ENCODE measurements at regions not wholly inside any gene's neighbourhood (a gene's known extent, or its start where the extent isn't known, plus 50 kb on each side); places are given as distances from the start of the nearest gene placed in this dataset.
"Not testable (repeated sequence)": the region's sequence is repeated elsewhere in the genome, so short reads cannot be mapped to it uniquely, and the experiment has no call there.

DNA sequence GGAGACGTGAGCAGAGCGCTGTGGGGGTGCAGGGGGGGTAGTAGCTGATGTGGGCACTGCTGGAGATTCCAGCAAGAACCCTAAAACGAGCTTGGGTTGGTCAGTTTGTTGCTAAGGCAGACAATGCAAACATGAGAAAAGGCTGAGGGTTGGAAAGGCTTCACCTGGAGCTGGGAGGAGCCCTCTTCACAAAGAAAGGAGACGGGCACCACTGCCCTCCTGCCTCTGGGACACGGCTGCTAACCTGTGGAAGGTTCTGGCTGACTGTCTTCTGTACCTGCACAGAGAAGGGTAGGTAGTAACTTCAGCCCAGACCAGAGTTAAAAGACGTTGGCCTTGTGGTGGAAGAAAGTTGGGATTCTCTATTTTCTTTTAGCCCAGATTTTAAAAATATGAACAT is 108.7 kb downstream of the SUCLA2 start:
- DNase-seq = no peak

DNA sequence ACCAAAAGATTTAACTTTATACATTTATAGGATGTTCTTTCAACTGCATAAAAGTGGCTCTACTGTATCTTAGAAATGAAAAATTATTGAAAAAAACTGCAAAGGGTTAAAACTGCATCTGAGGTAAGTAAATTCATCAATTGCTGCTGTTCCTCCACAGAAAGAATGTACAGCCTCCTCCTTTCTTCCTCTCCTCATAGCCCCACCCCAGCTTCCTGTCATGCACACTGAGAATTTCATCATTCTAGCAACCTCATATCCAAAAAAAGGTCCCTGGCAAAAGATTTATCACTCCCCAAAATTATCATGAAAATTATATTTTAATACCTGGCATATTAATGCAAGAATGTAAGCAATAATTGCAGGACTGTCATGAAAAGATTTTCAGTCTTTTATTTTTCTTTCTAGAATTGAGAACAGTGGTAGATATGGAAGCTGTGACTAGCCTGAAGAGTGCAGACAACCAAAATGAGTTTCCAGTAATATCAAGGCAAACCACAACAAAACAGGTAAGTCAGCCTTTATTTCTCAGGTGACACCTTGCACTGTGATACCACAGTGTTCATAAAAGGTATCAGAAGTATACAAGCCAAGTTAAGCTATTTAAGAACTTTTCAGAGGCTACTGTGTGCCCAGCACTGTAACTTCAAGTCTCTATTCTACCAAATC is 110.8 kb downstream of the SUCLA2 start:
- no peak for DNase-seq

DNA sequence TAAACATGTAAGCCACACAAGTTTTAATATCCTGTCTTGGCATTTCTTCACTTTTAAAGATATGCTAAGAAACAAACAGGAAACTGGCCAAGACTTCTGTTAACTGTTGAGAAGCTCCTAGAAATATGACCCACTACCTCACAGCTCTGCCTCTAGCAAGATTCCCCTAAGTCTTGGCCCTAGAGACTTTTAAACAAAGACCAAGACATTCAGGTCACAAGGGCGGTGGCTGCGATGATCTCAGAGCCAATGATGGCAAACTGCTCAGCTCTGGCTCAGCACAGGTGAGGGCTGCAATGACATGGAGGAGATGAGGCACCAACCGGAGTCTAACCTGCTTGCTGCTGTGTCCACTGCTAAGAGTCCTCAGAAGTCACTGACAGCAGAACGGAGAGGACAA is 114.8 kb downstream of the SUCLA2 start:
- no peak for DNase-seq

DNA sequence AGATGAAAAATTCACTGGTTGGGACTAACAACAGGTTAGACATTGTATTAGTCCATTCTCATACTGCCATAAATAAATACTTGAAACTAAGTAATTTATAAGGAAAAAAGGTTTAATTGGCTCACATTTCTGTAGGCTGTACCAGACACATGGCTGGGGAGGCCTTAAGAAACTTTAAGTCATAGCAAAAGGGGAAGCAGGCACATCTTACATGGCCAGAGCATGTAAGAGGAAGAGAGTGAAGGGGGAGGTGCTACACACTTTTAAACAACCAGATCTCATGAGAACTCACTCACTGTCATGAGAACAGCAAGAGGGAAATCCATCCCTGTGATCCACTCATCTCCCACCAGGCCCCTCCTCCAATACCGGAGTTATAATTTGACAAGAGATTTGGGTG is 125.9 kb downstream of the SUCLA2 start:
- no peak for DNase-seq

DNA sequence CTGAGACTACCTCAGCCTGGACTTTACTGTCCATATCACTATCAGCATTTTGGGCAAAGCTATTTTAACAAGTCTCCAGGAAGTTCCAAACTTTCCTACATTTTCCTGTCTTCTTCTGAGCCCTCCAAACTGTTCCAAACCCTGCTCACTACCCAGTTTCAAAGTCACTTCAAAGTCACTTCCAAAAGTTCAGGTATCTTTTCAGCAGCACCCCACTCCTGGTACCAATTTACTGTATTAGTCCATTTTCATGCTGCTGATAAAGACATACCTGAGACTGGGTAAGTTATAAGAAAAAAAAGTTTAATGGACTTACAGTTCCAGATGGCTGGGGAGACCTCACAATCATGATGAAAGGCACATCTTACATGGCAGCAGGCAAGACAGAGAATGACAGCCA is 127.1 kb downstream of the SUCLA2 start:
- DNase-seq = not testable (repeated sequence)

DNA sequence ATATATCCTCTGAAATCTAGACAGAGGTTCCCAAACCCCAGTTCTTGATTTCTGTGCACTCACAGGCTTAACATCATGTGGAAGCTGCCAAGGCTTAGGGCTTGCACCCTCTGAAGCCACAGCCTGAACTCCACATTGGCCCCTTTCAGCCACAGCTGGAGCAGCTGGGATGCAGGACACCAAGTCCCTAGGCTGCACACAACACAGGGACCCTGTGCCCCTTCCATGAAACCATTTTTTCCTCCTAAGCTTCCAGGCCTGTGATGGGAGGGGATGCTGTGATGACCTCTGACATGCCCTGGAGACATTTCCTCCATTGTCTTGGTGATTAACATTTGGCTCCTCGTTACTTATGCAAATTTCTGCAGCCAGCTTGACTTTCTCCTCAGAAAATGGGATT is 127.8 kb downstream of the SUCLA2 start:
- not testable (repeated sequence) for DNase-seq

DNA sequence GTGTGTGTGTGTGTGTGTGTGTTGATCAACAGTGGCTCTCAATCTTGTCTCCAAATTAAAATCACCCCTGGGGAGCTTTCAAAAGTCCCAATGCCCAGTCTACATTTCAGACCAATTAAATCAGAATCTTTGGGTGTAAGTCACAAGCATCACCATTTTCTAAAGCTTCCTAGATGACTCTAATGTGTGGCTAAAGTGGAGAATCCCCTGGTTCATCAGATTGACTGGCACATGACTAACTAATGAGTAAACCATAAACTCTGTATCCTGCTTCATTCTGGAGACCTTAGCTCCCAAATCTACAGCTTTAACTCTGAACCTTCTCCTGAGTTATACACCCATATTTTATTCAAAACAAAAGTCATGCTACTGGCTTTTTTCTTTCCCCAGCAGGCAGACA is 131.3 kb downstream of the SUCLA2 start:
- DNase-seq = no peak

DNA sequence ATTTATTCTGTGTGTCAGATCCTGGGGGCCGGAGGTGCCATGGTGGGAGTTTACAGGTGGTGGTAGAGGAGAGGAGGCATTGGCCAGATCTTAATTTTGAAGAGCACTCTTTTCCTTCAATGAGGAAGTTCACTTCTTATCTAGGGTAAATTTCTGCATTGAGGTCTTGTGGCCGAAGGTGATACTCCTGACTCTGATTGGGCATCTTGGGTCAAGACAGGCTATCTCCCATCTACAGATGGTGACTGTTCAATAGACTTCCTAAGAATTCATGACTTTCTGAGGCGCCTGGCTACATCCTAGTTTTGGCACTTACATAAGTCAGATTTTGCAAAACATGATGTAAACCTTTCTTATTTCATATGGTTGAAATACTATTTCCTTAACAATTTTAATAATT is 135.2 kb downstream of the SUCLA2 start:
- no peak for DNase-seq

DNA sequence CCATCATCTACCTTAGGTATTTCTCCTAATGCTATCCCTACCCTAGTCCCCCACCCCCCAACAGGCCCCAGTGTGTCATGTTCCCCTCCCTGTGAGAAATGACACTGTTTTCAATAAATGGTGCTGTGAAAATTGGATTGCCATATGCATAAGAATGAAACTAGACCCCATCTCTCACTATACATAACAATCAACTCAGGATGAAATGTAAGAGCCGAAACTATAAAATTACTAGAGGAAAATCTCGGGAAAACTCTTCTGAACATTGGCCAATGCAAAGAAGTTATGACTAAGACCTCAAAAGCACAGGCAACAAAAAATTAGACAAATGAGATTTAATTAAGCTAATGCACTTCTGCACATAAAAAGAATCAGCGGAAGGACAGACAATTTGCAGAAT is 138.2 kb downstream of the SUCLA2 start:
- no peak for DNase-seq

DNA sequence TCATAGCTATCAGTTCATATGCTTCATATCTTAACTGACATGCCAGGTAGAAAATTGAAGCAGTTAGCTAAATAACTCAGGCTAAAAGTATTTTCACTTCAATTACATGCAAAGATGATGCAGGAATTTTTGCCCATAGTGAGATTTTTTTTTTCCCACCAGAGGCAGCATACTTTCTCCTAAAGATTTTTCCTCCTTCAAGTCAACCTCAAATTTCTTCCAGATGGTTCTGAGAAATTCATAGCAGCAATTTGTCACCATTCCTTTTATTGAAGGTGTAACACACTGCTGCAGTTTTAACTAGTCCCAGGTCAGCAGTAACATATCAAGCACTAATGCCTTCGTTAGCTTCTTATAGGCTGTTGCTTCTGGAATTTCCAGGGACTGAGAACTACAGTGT is 141.9 kb downstream of the SUCLA2 start:
- no peak for DNase-seq

DNA sequence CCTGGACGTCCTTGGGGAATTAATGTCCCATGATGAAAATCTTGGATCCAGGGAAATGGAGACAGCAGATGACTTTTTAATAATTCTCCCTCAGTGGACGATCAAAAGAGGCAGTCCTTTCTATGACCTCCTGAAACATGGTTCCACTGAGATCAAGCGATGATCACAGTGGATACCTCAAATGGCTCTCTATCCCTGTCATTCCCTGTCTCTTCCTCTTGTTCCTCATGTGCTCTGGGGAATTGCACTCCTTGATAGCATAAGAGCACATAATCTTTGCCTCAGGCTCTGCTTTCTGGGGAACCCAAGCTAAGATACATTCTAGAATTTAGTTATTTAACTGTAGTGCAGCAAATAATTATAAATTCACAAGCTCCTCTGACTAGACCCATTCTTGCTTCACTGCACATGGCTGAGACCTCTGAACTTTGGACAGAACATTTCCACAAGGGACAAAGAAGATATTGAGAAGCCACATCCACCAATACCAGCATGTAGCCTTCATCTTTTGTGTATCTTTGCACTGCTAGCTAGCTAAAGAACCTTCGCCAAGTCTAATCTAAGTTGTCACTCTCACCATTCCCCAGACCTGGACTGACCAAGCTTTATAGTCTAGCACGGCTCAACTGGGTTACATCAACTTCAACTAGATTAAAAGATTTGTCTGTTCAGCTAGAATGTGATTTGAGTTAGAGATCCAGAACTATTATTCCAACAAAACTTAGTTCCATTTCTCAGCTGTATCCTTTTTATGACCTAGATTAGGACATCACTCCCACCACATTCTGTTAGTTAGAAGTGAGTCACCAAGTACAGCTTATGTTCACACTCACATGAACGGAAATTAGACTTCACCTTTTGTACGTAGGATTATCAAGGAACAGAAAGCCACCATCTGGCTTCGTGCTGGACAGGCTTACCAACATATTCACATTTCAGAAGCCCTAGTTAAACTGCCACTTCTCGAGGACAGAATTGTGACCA is 142.7 kb downstream of the SUCLA2 start:
- DNase-seq = no peak

DNA sequence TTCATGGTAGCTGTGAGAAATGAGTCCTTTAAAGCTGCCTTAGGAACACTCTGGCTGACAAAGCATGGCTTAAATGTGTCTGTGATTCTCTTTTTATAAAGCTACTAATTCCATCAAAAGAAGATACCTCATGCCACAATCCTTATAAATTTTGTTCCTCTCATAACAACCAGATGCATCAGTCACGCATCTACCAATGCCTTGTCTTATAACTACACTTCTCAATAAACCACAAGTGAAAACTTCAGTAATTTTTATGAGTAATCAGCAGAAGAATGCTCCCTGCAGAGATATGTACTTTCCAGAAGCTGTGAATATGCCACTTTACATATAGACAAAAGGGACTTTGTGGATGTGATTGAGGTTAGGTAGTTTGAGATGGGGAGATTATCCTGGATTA is 147.8 kb downstream of the SUCLA2 start:
- no peak for DNase-seq

DNA sequence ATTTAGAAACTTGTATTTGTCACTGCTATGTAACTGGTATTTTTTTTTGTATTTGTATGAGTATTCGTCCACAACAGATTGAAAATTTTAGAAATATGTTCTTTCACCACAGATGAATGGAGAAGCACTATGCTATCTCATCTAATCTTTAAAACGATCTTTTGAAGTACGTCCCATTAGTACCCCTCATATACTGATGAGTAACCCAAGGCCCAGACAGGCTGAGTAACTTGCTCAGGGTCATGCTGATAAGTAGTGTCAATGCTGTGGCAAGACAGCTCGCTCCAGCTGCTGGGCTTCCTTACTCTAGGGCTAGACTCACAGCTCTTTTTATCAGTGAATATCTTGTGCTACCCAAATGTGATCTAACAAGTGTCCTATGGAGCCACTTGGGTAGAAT is 154.2 kb downstream of the SUCLA2 start:
- no peak for DNase-seq

DNA sequence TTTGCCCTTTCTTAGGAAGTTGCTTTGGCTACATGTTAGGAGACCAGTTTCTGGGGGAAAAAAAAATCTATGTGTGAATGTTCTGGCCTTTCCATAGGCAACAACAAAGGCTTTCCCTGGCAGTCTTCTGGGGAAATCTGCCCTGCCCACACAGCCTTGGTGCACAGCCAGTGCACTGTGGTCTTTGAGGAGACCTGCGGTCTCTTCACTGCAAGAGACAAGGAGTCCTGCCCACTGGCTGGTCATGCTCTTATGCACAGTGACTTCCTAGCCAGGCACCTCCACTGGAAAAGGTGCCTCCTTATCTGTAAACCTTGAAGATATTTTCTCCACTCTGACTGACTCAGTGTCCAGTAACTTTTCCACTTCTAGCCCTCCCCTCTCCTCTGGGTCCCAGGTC is 155.1 kb downstream of the SUCLA2 start:
- no peak for DNase-seq

DNA sequence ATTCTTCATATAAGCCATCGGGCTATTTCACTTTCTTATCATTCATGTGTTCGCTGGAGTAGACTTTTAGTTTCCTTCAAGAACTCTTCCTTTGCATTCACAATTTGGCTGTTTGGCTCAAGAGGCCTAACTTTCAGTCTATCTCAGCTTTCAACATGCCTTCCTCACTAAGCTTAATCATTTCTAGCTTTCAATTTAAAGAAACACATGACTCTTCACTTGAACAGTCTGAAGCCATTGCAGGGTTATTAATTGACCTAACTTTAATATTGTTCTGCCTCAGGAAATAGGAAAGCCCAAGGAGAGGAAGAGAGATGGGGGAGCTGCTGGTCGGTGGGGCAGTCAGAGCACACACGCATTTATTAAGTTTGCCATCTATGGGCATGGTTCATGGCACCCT is 158.1 kb downstream of the SUCLA2 start:
- no peak for DNase-seq

DNA sequence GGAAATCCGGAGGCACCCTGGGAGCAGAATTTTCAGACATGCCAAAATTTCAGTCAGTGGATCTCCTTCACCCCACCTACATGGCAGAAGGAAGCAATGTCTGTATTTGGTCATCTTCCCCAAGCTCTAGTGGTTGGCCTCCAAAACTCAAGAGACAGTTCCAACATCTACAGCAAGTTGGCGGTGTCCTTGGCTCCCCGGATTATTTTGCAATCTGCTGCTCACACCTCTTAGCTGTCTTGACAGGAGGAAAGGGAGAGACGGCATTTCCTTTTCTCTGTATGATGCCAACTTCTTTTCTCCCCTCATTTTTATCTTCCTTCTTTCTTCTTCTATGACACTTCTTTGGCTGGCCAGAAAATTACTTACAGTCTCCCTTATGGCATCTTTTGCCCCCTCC is 159.9 kb downstream of the SUCLA2 start:
- no peak for DNase-seq

DNA sequence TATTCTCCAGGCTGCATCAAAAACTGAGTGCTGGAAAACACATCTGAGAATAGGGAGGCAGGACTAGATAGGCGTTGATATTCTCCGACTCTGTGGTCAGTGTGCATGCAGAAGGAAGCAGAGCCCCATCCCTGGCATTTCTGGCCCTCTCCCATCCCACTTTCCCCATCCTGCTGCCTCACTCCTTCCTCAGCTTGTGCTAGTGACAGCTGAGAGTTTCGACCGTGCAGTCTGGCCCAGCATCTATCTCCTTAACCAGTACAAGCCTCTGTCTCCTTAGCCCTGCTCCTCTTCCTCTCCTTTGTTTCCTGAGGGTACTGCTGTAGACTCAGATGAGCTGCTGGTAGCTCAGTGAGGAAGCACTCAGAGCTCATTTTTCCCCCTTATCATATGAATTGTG is 163.2 kb downstream of the SUCLA2 start:
- DNase-seq = no peak

DNA sequence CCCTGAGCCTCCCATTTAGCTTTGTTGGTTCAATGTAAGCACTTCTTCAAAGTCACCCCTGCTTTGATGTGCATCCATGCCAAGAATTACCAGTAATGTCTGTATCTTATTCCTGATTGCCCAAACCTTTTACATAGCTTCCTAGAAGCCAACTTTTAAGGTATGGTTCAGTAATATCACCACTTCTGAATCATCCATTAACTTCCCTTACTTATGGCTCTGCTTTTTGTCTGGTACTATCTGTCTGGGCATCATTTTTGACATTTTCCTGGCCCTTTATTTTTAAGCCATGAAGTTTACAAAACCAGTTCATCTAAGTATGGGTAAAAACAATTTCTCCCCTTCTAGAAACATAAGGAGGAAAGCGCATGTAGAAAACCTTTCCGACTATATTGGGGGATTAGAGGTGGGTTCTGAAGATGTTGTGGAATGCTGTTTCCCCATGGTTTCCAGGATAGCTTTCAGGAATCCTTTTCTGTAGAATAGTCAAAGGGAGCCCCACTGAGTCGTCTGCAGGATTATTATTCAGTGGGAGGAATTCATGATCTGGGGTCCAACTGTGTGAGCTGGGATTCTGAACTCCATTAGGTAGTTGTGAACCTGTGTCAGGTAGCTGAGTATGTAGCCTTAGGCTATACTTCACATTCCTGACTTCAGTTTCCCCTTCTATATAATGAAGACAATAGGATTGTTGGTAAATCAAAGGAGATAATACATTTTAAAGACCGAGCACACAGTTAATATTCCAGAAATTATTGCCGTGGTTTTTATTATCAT is 163.8 kb downstream of the SUCLA2 start:
- DNase-seq = no peak

DNA sequence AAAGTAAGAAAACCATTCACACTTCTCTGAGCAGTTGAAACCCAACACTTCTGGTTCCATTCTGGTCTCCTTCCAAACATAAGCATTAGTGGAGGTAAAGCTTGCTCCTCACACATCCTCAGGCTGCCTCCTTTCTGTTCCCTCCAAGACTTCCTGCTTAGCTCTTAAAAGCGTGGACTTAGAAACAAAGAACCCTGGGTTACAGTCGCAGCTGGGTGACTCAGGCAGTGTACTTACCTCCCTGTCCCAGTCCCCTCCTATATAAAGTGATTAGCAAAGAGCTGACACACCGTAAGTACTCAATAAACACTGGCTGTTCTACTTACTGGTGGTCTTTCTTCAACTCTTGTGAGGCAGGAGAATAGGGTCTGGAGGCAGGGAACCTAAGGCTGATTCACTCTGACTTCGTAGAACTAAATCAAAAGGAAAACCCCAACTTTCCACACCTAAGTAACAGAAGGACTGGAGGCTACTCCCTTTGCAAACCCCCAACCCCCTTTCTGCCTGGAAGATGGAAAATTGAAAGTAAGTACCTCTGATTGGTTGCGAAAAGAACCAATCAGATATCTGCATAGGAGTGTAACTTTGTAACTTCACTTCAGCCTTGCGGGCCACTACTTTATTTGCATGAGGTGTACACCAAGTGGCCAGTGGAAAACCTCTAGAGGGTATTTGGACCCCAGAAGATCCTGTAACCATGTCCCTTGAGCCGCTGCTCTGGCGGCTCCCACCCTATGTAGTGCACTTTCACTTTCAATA is 165.4 kb downstream of the SUCLA2 start:
- DNase-seq = no peak

DNA sequence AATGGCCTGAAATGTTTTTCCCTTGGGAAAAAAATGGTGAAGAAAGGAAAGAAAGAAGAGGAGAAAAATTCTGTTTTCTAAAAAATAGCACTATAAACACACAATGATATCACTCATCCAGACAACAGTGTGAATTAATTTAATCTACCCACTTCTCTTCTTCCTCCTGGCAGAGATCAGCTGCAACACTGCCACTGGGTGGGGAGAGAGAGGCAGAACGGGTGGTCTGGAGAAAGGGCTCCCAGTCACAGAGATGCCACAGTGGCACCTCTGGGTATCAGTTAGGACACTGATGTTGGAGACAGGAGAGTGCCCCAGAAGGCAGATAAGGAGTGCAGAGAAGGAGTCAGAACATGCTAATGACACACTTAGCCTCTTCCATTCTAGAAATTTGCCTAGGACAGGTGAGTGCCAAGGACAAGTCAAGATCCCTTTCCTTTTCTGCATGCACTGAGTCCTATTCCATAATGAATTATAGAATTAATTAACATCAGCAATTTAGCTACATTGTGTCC is 168.6 kb downstream of the SUCLA2 start:
- DNase-seq = no peak

DNA sequence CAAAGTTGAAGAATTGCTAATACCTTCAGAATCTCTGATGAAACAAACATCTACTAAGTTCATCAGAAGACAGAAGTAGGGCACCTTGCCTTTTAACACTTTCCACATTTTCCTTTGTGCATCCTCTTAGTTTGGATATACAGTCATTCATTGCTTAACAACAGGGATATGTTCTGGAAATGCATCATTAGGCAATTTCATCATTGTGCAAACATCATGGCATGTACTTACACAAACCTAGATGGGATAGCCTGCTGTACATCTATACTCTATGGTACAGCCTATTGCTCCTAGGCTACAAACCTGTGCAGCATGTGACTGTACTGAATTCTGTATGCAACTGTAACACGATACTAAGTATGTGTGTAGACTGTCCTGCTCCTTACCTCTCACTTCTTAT is 169.8 kb downstream of the SUCLA2 start:
- DNase-seq = no peak

DNA sequence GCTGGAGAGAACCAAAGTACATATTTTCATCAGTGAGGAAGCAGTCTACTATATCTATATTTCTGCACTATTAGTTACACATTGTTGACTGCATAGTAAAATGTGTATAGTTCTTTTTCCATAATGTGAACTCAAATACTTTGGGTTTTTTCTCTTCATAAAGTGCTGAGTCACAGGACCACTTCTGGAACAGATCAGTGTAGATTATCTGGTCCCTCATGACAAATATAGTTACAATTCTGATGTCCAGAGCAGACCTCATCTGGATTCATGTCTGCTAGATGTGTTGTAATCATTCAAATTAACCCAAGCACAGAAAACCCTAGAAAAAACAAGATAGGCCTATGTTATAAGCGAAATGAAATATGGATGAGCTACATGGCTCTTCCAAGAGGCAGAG is 171.4 kb downstream of the SUCLA2 start:
- DNase-seq = no peak

DNA sequence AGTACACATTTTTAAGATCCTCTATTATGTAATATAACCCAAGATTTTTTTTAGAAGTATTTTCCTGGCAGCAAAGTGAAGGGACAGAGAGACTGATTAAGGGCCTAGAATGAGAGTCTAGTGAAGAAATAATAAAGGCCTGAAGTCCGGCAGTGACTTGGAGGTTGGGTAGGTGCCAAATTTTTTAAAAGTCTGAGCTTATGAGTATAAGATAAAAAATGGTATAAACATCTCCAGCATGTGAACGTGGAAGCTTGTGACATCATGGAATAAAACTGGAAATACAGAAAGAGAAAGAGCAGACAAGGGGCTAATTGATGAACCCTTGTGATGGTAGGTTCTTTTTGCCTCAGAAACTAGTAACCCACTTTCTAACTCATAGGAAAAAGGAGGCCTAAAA is 174.6 kb downstream of the SUCLA2 start:
- DNase-seq = no peak

Data from SW 1271 (cell line).